GM19372 (cell line): ENCODE measurements at regions not wholly inside any gene's neighbourhood (a gene's known extent, or its start where the extent isn't known, plus 50 kb on each side); places are given as distances from the start of the nearest gene placed in this dataset.
"Not testable (repeated sequence)": the region's sequence is repeated elsewhere in the genome, so short reads cannot be mapped to it uniquely, and the experiment has no call there.

Experiments used
- ATAC-seq: cut with Tn5 transposase; IDR thresholded peaks from one replicate; pipeline ENCODE4 v1.9.1; 2021; ENCODE audit warnings: mild to moderate bottlenecking, low read depth, moderate library complexity; ENCODE audit not compliant: unreplicated experiment

DNA sequence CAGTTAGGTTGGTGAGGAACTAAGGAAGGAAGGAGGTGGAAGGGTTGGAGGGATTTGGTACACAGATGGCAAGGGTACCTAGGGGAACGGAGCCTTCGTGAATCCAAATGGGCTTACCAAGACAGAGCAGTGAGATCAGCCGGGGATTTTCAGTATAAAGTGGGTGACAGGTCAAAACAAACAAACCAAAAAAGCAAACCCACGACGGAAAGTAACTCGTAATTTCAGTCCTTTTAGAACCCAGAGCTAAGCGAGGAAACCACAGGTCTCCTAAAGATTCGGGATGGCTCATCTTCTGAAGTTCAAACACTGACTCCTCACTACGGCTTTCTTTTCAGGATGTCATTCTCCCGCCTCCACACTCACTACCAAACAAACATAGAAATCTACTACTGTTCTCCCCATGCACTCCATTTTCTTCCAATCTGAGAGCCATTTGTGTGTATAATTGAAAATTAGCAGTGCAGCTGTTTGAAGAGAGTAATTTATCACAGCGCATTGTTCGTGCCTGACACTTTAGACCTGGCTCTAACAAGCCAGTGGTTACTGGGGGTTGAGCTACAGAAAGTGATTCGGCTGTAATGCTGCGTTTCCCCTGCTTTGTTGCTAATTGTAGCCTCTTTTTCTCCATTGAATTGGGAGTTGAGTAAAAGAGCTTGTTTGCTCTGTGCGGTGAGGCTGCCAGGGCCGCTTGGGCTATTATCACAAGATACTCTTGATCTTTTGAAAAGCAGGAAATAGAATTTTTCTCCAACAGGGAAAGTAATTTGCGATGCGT is 64.7 kb upstream of the CCDC39 start:
- ATAC-seq = no peak

DNA sequence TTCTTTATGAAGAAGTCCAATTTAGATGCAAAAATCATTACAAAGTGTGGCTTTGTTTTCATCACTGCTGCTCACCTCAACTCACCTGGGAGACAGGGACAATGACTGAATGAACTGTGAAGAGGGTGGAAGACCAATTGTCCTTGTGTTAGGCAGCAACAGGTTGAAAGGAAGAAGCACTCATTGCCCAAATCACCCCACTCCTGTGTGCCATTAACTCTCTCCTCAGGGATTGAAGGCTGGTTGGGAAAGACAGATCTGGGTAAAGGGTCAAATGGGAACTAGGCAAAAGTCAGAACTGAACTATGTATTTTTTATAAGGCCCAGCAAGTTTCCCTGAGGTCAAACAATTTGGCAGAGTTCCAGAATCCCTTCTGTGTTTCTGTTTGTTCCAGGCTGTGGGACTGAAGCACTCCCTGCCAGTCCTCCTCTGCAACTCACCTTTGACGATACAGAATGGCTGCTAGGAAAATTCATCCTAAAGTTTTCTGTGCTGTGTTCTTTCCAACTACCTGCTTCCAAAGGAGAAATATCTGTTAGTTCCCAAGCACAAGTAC is 68.6 kb upstream of the CCDC39 start:
- no peak for ATAC-seq

DNA sequence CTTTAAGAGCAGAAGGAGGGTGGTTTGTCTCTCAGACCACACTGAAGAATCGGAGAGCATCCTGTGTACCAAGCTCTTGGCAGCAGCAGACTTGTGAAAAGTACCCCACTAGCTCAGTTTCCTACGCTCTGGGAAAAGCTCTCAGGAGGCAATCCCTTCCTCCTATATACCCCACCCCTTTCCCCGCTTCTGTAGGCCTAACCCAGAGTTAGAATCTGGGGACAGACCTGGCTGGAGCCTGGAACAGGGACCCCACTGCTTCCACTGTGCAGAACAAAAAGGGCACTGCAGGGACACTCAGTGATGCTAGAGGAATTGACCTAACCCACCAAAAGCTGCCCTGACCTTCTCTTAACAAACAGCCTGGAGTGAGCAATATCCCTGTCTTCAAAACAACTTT is 70.0 kb upstream of the CCDC39 start:
- ATAC-seq = no peak

- no peak for ATAC-seq
Observed at GRCh38 chr3:180749796-180750195, 70.5 kb upstream of the CCDC39 start.

GRCh38 chr3:180755556-180755955 is 76.3 kb upstream of the CCDC39 start:
- no peak for ATAC-seq

- no peak for ATAC-seq
Observed at GRCh38 chr3:180762866-180763265, 83.6 kb upstream of the CCDC39 start.

- no peak for ATAC-seq
Observed at GRCh38 chr3:180764481-180764880, 85.2 kb upstream of the CCDC39 start.

DNA sequence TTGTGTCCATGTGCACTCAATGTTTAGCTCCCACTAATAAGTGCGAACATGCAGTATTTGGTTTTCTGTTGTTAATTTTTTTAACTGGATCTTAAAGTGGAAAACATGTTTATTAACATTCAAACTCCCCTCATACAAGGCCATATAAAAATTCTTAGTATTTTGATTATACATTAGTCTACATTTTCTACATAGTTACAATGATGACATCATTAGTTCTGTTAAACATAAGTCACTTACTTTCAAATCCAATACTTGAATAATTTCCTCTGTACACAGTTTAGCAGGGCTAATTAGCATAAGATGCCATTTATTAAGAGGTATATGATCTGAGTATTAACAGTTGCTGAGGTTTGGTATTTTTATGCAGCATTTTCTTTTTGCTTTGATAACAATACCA is 91.3 kb upstream of the CCDC39 start:
- ATAC-seq = no peak

DNA sequence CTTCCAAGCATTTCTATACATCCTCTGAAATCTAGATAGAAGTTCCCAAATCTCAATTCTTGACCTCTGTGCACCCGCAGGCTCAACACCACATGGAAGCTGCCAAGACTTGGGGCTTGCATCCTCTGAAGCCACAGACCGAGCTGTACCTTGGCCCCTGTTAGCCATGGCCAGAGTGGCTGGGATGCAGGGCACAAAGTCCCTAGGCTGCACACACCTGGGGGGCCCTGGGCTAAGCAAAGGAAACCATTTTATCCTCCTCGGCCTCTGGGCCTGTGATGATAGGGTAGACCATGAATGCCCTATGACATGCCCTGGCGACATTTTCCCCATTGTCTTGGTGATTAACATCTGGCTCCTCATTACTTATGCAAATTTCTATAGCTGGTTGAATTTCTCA is 97.1 kb upstream of the CCDC39 start:
- no peak for ATAC-seq

DNA sequence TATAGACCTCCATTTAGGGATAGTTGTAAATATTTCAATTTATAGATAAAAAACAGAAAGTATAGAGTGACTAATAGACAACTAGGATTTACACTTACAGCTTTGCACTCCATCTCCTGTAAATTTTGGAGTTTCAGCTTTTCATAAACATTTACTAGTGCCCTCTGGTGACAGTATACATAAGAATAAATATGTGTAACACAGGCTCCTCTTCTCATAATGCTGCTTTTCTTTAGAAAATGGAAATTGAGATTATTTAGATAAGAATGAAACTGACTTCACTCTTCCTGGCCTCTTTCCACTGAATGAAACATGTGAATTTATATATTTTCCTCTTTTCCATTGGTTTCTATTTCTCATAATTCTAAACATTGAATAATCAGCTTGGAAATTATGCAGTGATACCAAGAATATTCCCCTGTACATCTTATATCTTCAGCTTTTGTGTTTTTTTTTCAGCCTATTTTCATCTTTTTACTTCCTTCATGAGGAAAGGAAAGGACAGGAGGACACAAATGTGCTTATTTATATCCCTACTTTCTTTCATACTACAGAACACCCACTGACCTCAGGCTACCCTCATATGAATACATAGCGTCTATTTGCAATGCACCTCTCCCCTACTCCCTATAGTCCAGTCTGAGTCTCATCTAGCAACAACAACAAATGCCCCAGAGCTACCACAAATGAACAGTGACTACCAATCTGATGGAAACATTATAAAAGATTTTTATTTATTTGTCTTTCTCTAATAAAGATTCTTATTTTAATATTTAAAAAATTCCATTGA is 103.1 kb upstream of the CCDC39 start:
- ATAC-seq = no peak

DNA sequence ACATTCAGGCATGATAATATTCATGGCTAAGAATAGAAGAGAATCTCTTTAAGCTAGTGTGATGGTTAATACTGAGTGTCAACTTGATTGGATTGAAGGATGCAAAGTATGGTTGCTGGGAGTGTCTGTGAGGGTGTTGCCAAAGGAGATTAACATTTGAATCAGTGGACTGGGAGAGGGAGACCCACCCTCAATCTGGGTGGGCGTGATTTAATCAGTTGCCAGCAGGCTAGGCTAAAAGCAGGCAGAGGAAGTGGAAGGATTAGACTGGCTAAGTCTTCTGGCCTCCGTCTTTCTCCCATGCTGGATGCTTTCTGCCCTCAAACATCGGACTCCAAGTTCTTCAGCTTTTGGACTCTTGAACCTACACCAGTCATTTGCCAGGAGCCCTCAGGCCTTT is 106.9 kb upstream of the CCDC39 start:
- ATAC-seq = not testable (repeated sequence)

GRCh38 chr3:180789774-180790173 is 110.5 kb upstream of the CCDC39 start:
- no peak for ATAC-seq

DNA sequence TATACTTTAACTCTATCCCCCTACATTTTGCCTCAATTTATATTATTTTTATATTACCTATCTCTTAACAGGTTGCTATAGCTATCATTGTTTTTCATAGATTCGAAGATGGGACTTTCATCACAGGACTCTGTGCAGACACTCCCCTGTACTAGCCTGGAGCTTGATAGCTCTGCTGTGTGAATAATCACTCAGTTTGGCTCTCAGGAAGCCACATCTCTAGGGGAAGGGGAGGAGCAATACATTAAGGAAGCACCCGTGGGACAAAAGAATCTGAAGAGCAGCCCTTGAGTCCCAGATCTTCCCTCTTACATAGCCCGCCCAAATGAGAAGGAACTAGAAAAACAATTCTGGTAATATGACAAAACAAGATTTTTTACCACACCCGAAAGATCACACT is 114.3 kb upstream of the FXR1 start:
- no peak for ATAC-seq

GRCh38 chr3:180802837-180803236 is 109.6 kb upstream of the FXR1 start:
- no peak for ATAC-seq

GRCh38 chr3:180804916-180805315 is 107.6 kb upstream of the FXR1 start:
- no peak for ATAC-seq

DNA sequence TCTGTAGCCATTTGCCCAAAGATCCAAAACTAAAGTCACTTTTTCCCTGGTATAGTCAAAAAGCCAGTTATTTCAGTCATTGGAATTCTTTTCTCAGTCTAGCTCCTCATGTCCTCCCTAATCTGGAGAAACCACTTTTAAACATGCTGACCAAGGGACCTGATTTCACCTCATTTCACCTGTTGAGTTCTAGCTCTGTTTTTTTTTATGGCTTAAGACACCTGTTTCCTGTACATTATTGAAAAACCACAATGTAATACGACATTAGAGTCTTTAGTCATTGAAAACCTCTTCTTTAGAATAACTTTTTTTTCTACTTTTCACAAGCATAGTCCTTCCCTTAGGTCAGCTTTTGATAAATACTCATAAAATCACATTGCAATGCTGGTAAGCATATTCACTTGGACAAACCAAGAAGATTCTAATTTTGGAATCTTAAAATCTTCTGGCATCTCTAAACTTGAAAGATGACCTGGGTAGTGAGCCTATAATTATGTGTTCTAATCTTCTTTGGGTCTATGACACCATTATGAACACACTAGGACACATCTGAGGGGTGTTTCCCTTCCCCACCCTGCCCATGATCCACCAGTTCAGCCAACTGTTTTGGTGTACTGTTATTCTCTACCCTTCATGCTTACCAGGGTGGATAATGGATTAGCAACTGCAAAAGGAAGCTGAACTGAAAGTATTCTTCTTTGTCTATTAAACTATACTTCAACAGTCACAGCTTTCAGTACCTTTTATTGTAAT is 103.5 kb upstream of the FXR1 start:
- ATAC-seq = no peak

DNA sequence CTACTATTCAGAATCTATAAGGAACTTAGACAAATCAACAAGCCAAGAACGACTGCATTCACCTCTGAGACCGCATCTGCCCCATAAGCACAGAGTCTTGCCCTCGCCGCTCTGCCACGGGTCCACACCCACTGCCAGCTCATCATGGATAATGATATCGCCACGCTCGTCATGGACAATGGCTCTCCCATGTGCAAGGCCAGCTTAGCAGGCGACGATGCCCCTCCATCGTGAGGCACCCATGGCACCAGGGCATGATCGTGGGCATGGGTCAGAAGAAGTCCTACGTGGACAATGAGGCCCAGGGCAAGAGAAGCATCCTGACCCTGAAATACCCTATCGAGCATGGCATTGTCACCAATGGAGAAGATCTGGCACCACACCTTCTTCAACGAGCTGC is 92.1 kb upstream of the FXR1 start:
- ATAC-seq = no peak

GRCh38 chr3:180825964-180826363 is 86.5 kb upstream of the FXR1 start:
- no peak for ATAC-seq

GRCh38 chr3:180827171-180827570 is 85.3 kb upstream of the FXR1 start:
- no peak for ATAC-seq

DNA sequence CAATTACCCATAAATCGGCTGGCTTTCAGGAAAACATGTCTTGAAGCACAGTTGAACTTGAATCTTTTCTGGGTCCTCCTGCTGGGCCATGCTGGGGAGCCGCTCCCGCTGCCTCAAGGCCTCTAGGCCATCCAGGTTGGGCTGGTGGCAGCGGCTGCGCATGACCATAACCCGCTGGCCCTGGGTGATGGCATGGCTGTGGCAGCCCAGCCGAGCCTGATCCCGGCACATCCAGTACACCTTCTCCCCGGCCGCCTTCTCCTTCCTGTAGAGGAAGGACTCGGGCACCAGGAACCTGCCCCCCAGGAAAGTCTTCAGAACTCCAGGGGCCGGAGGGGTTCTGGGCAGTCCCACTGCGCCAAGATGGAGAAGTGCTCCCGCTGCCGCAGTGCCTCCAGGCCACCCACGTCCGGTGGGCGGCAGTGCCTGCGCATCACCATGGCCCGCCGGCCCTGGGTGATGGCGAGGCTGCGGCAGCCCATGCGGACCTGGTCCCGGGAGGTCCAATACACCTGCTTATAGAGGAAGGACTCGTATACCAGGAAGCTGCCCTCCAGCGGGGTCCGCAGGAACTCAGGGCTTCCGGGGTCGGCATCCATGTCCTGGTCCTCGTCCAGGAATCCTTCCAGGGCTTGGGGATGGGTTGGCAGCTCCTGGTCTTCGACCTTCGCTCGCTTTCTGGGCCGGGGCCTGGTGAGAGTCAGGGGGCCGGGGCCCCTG is 84.3 kb upstream of the FXR1 start:
- no peak for ATAC-seq
